Gastroesophageal sphincter (tissue), 4 donors: ENCODE measurements at regions not wholly inside any gene's neighbourhood (a gene's known extent, or its start where the extent isn't known, plus 50 kb on each side); places are given as distances from the start of the nearest gene placed in this dataset.

Source experiments
- ATAC-seq: fragments of 150-250 bp; one replicate; pipeline ENCODE4 v1.9.1; 2016; ENCODE audit warnings: mild to moderate bottlenecking, moderate library complexity
- H3K27ac ChIP-seq, 4 donors: fragments of 200-600 bp; sonication (generic) in 3 of 4; 1 replicate in 3 of 4; 2 replicates in 1 of 4; pipeline ENCODE4 v1.5.1; 2016 to 2019
- H3K27me3 ChIP-seq: fragments of 200-600 bp; sonication (generic); one replicate; pipeline ENCODE4 v1.5.1; 2019
- H3K36me3 ChIP-seq, 2 donors: fragments of 200-600 bp; sonication (generic); one replicate each; pipeline ENCODE4 v1.5.1; 2019; ENCODE audit warnings: control low read depth in 1 of 2
- H3K4me1 ChIP-seq, 3 donors: fragments of 200-600 bp; sonication (generic); 1 replicate in 2 of 3; 2 replicates in 1 of 3; pipeline ENCODE4 v1.5.1; 2016 to 2019; ENCODE audit warnings: control low read depth in 2 of 3
- H3K4me3 ChIP-seq, 2 donors: fragments of 200-600 bp; sonication (generic); one replicate each; pipeline ENCODE4 v1.5.1; 2019; ENCODE audit warnings: mild to moderate bottlenecking in 1 of 2, moderate library complexity in 1 of 2
- H3K9me3 ChIP-seq, 3 donors: fragments of 200-600 bp; sonication (generic); one replicate each; pipeline ENCODE4 v1.5.1; 2017 to 2019; ENCODE audit warnings: control low read depth in 2 of 3
- EP300 ChIP-seq: sonication (generic); formaldehyde crosslinking; IDR thresholded peaks from one replicate; pipeline ENCODE4 v1.6.1; 2017; ENCODE audit warnings: antibody characterized with exemption, mild to moderate bottlenecking
- POLR2A ChIP-seq, 2 donors: fragments of 450-650 bp; IDR thresholded peaks; one replicate each; pipeline ENCODE4 v1.6.1; 2017; ENCODE audit warnings: antibody characterized with exemption in 2 of 2, mild to moderate bottlenecking in 2 of 2, moderate library complexity in 1 of 2
- POLR2AphosphoS5 ChIP-seq: sonication (generic); formaldehyde crosslinking; IDR thresholded peaks from one replicate; pipeline ENCODE4 v1.6.1; 2017; ENCODE audit warnings: antibody characterized with exemption
- WGBS, 2 donors: methylation state at CpG; one replicate each; pipeline ENCODE4 v1.1.5; 2018; ENCODE audit warnings: low coverage in 1 of 2; 5-methylcytosine and 5-hydroxymethylcytosine counted together
- TF ChIP-seq, protein P1 (sequence below), 4 experiments: fragments of 200-600 bp in 2 of 4; fragments of 450-650 bp in 2 of 4; sonication (generic) in 1 of 4; IDR thresholded peaks; one replicate each; pipeline ENCODE4 v1.5.1; 2017 to 2019; ENCODE audit warnings: antibody characterized with exemption in 4 of 4, mild to moderate bottlenecking in 2 of 4, moderate library complexity in 2 of 4

GRCh38 chr4:167883266-167883665 lies 209.1 kb upstream of the ANXA10 start:
- no peak for ATAC-seq
- TF ChIP-seq, protein P1, sequence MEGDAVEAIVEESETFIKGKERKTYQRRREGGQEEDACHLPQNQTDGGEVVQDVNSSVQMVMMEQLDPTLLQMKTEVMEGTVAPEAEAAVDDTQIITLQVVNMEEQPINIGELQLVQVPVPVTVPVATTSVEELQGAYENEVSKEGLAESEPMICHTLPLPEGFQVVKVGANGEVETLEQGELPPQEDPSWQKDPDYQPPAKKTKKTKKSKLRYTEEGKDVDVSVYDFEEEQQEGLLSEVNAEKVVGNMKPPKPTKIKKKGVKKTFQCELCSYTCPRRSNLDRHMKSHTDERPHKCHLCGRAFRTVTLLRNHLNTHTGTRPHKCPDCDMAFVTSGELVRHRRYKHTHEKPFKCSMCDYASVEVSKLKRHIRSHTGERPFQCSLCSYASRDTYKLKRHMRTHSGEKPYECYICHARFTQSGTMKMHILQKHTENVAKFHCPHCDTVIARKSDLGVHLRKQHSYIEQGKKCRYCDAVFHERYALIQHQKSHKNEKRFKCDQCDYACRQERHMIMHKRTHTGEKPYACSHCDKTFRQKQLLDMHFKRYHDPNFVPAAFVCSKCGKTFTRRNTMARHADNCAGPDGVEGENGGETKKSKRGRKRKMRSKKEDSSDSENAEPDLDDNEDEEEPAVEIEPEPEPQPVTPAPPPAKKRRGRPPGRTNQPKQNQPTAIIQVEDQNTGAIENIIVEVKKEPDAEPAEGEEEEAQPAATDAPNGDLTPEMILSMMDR (IDR thresholded peaks at IDR 0.05), result no peak
- TF ChIP-seq POLR2A (IDR thresholded peaks at IDR 0.05) (no peak), POLR2AphosphoS5 (no peak), EP300 (no peak)
- no peaks in the 10 kb centered on the region for H3K4me1 ChIP-seq
- no peaks in the 10 kb centered on the region for H3K36me3 ChIP-seq
- H3K27me3 ChIP-seq, result no peaks in the 10 kb centered on the region
- no peak overlapping the region for H3K4me3 ChIP-seq
- H3K27ac ChIP-seq, result no peak overlapping the region
- 0 to 13% methylated on average over 1 of the region's 1 CpG for WGBS, 2 donors
- no peaks in the 10 kb centered on the region for H3K9me3 ChIP-seq

GRCh38 chr4:167885071-167885470 lies 207.3 kb upstream of the ANXA10 start:
- H3K4me3 ChIP-seq, result no peak overlapping the region
- TF ChIP-seq, protein P1 (IDR thresholded peaks at IDR 0.05), result no peak
- no peak for TF ChIP-seq POLR2AphosphoS5
- no peak for TF ChIP-seq EP300
- no peak for TF ChIP-seq POLR2A (IDR thresholded peaks at IDR 0.05)
- no peak overlapping the region for H3K27ac ChIP-seq
- H3K4me1 ChIP-seq, result no peaks in the 10 kb centered on the region
- H3K36me3 ChIP-seq, result no peaks in the 10 kb centered on the region
- WGBS, 2 donors, result 56 to 75% methylated on average over 1 of the region's 1 CpG
- H3K27me3 ChIP-seq, result no peaks in the 10 kb centered on the region
- no peak for ATAC-seq
- no peaks in the 10 kb centered on the region for H3K9me3 ChIP-seq

DNA sequence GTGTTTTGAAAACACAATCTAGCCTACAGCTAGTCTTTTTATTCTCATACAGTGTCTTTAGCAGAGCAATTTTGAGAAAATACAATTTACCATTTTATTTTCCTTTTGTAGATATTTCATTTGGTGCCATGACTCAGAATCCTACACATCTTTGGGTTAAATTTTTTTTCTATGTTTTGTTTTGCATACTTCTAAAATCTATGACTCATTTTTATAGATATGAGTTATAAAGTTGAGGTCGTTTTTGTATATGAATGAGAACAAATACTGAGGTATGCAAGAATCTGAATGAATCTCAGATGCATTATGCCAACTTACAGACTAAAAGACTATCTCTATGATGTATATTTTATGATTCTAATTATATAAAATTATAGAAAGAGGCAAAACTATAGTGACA lies 206.5 kb upstream of the ANXA10 start:
- ATAC-seq, result no peak
- TF ChIP-seq POLR2A (IDR thresholded peaks at IDR 0.05), result no peak
- TF ChIP-seq, protein P1 (IDR thresholded peaks at IDR 0.05), result no peak
- TF ChIP-seq EP300, result no peak
- no peak for TF ChIP-seq POLR2AphosphoS5
- no peaks in the 10 kb centered on the region for H3K9me3 ChIP-seq
- 29 to 32% methylated on average over 1 of the region's 1 CpG for WGBS, 2 donors
- no peak overlapping the region for H3K4me3 ChIP-seq
- H3K36me3 ChIP-seq, result no peaks in the 10 kb centered on the region
- no peaks in the 10 kb centered on the region for H3K4me1 ChIP-seq
- no peak overlapping the region for H3K27ac ChIP-seq
- no peaks in the 10 kb centered on the region for H3K27me3 ChIP-seq

GRCh38 chr4:167887726-167888125 lies 204.6 kb upstream of the ANXA10 start:
- TF ChIP-seq POLR2A (IDR thresholded peaks at IDR 0.05) (no peak), EP300 (no peak), POLR2AphosphoS5 (no peak)
- TF ChIP-seq, protein P1 (IDR thresholded peaks at IDR 0.05), result no peak

GRCh38 chr4:167890226-167890625 lies 202.1 kb upstream of the ANXA10 start:
- H3K27ac ChIP-seq, result no peak overlapping the region

More at GRCh38 chr4:167887726-167888125, 204.6 kb upstream of the ANXA10 start:
- ATAC-seq, result no peak
- H3K27ac ChIP-seq, result no peak overlapping the region
- no peaks in the 10 kb centered on the region for H3K27me3 ChIP-seq
- H3K9me3 ChIP-seq, result no peaks in the 10 kb centered on the region
- no peaks in the 10 kb centered on the region for H3K4me1 ChIP-seq
- no peaks in the 10 kb centered on the region for H3K36me3 ChIP-seq
- no peak overlapping the region for H3K4me3 ChIP-seq
- 86 to 95% methylated on average over 3 to 4 of the region's 6 CpGs for WGBS, 2 donors

More at GRCh38 chr4:167890226-167890625, 202.1 kb upstream of the ANXA10 start:
- Histone ChIP-seq H3K4me3 (no peak overlapping the region), H3K9me3 (no peaks in the 10 kb centered on the region), H3K36me3 (no peaks in the 10 kb centered on the region), H3K27me3 (no peaks in the 10 kb centered on the region), H3K4me1 (no peaks in the 10 kb centered on the region)
- TF ChIP-seq POLR2AphosphoS5 (no peak), POLR2A (IDR thresholded peaks at IDR 0.05) (no peak), EP300 (no peak)
- TF ChIP-seq, protein P1 (IDR thresholded peaks at IDR 0.05), result no peak
- ATAC-seq, result no peak
